GM21825 (cell line): ENCODE measurements at regions not wholly inside any gene's neighbourhood (a gene's known extent, or its start where the extent isn't known, plus 50 kb on each side); places are given as distances from the start of the nearest gene placed in this dataset.
"Not testable (repeated sequence)": the region's sequence is repeated elsewhere in the genome, so short reads cannot be mapped to it uniquely, and the experiment has no call there.

Experiments
- ATAC-seq: cut with Tn5 transposase; IDR thresholded peaks from one replicate; pipeline ENCODE4 v1.9.1; 2021; ENCODE audit warnings: mild to moderate bottlenecking, moderate library complexity; ENCODE audit not compliant: unreplicated experiment

- no peak for ATAC-seq
Measured at GRCh38 chr10:57053530-57053929, 692.5 kb upstream of the ZWINT start.

DNA sequence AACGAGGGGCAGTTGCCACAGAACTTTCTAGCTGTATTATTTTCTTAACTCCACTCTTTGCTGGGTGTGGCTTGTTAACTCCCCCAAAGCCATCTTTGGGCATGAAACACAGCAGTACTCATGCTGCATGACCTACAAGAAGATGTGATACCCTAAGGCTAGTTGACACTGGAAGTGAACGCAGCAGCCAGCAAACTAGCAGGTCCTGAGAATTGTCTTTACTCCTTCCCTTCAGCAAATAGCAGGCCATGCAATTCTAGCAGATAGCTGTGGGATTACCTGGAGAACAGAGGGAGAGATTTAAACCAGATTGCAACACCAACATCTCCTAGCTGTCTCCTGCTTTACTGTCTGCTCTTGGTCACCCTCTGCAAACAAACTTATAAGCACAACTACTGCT, 688.0 kb upstream of the ZWINT start:
- ATAC-seq, result no peak

DNA sequence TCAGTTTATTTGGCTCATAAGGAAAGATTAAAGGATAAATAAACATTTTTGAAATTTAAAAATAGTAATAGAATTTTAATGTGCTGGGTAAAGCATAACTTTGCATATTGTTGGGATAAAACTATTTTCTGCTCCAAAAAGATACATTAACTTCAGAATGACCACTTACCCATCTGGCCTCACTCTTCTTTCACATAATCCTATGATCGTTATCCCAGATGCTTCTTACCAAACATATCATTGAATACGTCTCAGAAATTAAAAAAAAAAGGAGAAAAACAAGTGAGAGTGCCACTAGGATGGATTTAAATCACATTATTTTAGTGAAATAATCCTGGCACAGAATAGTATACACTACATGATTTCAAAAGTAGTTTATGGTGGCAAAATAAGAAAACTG, 677.5 kb upstream of the ZWINT start:
- ATAC-seq, result no peak

DNA sequence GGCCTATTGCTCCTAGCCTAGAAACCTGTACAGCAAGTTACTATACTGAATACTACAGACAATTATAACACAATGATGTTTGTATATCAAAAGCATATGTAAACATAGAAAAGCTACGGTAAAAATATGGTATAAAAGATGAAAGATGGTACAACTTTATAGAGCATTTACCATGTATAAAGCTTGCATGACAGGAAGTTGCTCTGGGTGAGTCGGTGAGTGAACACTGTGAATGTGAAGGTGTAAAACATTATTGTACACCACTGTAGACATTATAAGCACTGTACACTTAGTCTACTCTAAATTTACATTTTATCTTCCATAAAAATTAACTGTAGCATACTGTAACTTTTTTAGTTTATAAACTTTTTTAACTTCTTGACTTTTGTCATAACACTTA, 674.3 kb upstream of the ZWINT start:
- no peak for ATAC-seq

- not testable (repeated sequence) for ATAC-seq
Measured at GRCh38 chr10:57032301-57032700, 671.2 kb upstream of the ZWINT start.

DNA sequence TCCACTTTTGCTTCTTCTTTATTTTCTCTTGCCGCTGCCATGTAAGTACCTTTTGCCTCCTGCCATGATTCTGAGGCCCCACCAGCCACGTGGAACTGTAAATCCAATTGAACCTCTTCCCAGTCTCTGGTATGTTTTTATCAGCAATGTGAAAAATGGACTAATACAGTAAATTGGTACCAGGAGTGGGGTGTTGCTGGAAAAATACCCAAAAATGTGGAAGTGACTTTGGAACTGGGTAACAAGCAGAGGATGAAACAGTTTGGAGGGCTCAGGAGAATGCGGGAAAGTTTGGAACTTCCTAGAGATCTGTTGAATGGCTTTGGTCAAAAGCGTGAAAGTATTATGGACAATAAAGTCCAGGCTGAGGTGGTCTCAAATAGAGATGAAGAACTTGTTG, 670.3 kb upstream of the ZWINT start:
- ATAC-seq, result no peak

GRCh38 chr10:57026307-57026706, 665.2 kb upstream of the ZWINT start:
- no peak for ATAC-seq

GRCh38 chr10:57023626-57024025, 662.6 kb upstream of the ZWINT start:
- no peak for ATAC-seq

DNA sequence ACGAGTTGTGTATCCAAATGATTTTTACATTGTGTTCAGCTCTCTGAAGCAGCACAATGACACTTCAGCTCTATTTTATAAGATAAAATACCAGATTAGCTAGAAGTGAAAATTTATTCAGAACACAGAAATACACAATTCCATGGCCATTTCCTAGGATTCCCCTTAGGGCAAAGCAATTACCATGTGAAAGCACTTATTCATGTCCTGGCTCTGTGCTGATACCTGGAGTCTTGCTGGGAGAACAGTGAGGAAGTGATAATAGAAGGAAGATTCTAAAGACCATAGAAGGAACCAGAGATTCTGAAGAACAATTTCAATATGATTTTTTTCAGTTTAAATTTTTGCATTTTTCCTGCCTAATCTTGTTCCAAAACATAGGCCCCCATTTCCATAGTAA, 657.4 kb upstream of the ZWINT start:
- ATAC-seq, result no peak

DNA sequence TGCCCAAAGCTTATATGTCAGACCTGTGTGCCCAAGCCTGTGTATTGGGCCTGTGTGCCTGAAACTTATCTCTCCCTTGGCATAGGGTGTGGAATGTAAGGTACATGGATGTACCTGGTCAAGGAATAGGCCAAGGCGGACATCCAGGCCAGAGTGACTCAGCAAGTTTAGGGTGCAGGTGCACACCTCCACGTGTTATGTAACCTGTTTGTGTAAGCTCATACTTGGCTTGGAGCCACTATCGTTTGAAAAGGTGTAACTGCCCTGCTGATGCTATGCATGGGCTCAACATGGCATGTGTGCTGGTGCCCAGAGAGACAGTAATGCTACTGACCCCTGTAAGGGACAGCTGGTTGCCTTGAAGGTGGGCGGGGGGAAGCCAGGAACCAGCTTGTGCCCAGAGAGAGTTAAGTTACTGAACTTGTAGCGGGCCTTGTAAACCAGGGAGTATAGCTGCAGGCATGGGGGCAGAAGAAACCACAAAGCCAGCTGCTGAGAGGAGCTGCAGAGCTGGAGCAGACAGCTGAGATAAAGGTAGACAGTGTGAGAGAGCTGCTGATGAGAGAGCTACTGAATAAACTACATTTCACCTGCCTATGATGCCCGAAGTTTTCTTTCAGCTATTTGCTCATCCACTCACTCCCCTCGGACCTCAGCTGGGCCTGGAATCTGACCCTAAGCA, 656.4 kb upstream of the ZWINT start:
- no peak for ATAC-seq

DNA sequence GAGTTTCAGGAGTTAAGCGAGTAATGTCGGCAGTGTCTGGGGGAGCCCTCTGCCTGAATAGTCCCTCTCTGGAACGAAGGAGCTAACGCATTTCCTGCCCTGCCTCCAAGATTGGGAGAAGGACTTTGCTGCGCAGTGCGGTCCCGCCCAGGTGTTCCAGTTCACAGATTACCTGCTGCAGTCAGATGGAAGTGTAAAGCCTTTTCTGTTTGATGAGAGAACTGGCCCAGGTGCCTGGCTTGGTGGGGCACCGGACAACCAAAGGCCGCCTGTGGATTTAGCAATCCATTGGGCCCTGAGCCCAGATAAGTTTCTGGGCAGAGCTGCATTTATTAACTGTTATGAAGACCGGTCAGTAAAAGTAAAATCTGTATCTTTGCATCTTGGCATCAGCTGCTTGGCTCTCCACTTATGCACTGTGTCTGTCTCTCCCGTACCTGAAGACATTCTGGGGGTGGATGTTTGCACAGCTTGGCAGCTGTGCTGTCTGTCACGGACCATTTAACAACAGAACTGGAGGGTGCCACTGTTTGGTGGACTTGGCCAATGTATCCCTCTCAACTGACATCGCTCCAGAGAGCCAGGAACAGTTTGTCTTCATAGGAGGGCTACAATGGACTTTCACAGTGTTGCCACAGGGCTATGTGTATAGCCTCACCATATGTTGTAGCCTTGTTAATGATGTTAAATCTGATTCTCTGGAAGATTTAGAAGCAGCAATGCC, 654.7 kb upstream of the ZWINT start:
- ATAC-seq, result no peak

GRCh38 chr10:57015187-57015586, 654.1 kb upstream of the ZWINT start:
- ATAC-seq, result no peak

GRCh38 chr10:57014758-57015157, 653.7 kb upstream of the ZWINT start:
- ATAC-seq, result no peak

DNA sequence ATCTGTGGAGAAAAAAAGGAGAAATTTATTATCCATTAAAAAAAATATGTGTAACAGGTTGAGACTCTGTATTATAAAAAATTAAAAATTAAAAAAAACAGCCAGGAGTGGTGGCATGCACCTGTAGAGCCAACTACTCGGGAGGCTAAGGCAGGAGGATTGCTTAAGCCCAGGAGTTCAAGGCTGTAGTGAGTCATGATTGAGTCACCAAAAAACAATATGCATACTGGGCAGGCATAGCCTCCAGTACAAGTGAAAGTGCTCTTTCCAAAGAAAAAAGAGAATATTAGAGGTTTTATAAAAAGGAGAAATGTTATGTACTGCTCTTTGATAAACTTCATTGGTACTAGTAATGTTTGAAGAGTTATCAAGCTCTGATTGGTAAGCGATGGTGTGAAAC, 647.1 kb upstream of the ZWINT start:
- no peak for ATAC-seq

DNA sequence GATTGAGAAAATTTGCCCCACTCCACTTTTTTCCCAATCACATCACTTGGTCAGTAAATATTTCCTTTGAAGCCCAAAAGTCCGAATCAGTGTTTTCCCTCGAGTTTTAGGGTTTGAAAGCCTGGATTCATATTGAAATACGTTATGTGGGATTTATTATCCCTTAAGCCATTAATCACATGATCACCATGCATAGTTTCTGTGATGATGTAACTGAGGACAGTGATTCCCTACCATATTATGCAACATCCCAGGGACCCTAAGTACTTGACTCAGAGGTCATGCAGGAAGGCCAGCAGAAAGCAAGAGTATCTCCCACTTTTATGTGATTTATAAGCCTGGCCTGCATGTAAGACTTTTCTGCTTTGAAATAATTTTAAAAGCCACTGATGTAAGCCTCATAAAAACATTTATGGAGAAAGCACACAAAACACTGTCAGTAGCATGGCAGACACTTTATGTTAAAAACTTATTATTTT, 630.6 kb upstream of the ZWINT start:
- no peak for ATAC-seq

- ATAC-seq, result no peak
Measured at GRCh38 chr10:56975513-56975912, 614.5 kb upstream of the ZWINT start.

GRCh38 chr10:56973766-56974165, 612.7 kb upstream of the ZWINT start:
- no peak for ATAC-seq

DNA sequence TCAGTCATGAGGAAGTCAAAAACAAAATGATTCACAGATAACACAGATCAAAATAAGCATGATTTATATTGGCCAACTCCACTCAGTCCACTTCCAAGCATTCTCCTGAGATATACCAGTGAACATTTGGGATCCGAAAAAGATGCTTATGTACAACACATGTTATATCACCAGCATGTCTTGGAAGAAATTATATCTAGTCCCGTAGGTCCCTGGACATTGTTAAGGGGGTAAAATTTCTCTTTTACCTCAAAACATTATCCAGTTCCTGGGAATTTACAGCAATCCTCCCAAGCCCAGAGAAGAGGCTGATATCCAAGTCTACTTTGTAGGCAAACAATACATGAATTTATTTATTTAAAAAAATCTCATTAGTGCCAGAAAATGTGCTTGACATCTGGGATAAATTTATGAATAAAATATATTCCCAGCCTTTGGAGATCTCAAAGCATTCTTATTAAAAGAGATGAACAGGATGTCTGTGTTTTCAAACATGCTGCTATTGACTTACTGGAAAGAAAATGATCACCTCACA, 582.2 kb upstream of the ZWINT start:
- no peak for ATAC-seq

DNA sequence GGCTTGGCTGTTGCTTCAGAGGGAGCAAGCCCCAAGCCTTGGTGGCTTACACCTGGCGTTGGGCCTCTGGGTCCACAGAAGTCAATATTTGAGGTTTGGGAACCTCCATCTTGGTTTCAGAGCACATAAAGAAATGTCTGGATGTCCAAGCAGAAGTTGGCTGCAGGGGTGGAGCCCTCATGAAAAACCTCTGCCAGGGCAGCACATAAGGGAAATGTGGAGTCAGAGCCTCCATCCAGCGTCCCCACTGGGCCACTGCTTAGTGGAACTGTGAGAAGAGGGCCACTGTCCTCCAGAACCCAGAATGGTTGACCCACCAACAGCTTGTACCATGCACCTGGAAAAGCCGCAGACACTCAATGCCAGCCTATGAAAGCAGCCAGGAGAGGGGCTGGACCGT, 573.5 kb upstream of the ZWINT start:
- ATAC-seq, result no peak

DNA sequence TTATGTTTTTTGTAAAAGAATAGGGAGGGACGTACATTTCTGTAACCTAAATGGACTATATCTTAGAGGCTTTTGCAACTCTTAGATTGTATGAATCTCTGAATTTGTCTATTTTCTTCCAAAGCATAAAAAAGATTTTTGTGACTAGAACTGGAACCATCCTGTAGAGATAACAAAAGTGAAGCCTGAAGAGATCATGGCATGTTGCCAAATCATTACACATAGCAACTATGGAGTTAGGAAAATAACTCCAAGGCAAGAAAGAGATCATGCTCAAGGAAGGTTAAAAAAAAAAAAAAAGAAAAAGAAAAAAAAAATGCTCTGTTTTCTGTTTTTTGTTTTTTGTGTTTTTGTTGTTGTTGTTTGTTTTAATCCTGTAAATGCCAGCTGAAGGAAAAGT, 567.7 kb upstream of the ZWINT start:
- ATAC-seq, result no peak

DNA sequence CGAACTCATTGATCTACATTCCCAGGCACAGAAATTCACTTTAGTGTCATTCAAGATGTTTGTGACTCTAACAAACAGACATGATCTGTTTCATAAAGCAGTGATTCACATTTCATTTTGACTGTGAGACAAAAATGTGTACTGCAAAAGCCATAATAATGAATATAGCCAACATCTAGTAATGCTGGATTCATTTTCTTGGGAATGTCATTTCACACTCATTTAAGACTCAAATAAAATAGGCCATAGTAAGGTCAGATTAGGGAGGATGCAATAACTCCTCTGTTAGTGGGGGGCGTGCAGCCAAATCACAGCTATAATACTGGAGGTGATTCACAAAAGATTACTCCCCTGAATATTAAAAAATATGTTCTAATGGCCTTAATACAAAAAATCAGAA, 566.6 kb upstream of the ZWINT start:
- ATAC-seq, result no peak

DNA sequence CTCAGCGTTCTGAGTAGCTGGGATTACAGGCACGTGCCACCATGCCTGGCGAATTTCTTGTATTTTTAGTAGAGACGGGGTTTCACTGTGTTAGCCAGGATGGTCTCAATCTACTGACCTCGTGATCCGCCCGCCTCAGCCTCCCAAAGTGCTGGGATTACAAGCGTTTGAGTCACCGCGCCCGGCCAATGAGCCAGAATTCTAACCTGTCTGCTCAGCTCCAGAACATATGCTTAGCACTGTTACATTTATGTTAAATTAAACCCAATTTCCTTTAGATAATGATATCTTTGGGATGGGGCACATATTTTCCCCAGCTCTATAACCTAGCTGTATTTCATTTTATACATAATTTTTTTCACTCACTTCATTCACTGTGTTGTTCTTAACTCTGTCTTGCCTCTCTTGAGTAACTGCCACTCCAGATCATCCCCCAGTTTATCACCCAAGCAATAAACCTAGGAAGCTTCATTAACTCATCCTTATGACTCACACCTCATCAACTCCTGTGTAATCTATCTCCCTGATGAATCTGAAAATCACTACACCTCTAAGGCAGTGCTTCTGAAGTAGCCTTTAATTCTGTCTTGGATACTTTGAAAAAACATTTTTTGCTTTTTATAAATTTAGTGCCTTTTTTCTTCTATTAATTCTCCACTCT, 559.7 kb upstream of the ZWINT start:
- ATAC-seq, result no peak
